Kidney (tissue), 13 donors: ENCODE measurements at regions not wholly inside any gene's neighbourhood (a gene's known extent, or its start where the extent isn't known, plus 50 kb on each side); places are given as distances from the start of the nearest gene placed in this dataset.

Experiments used
- DNase-seq, 5 donors: peaks; one replicate each; pipeline ENCODE4 v3.0.0-alpha.2; 2013 to 2020
- FAIRE-seq: peaks from 2 replicates; lab custom pipeline; 2012; peaks lifted over from hg19 to GRCh38; lab: Jason Lieb, UNC
- H3K27ac ChIP-seq, 2 donors: one replicate each; pipeline ENCODE4 v1.7.0; 2013; ENCODE audit warnings: low read depth in 2 of 2, low read length in 2 of 2, inconsistent platforms in 1 of 2
- H3K27me3 ChIP-seq: one replicate; pipeline ENCODE4 v1.7.1; 2013; ENCODE audit warnings: low read length, inconsistent platforms; ENCODE audit not compliant: control insufficient read depth, insufficient read depth
- H3K36me3 ChIP-seq, 3 donors: one replicate each; pipeline versions ENCODE4 v1.7.0 to v1.7.1; 2013; ENCODE audit warnings: low read length in 3 of 3, control low read depth in 1 of 3, inconsistent platforms in 1 of 3; ENCODE audit not compliant: insufficient read depth in 3 of 3, control insufficient read depth in 2 of 3
- H3K4me1 ChIP-seq, 3 donors: one replicate each; pipeline versions ENCODE4 v1.7.0 to v1.7.1; 2013; ENCODE audit warnings: low read length in 3 of 3, inconsistent platforms in 1 of 3, low read depth in 1 of 3; ENCODE audit not compliant: control insufficient read depth in 2 of 3, insufficient read depth in 2 of 3
- H3K4me3 ChIP-seq, 3 donors: one replicate each; pipeline versions ENCODE4 v1.7.0 to v1.8.1; 2013; ENCODE audit warnings: low read length in 3 of 3, control low read depth in 1 of 3, inconsistent platforms in 1 of 3
- H3K9ac ChIP-seq, 3 donors: one replicate each; pipeline versions ENCODE4 v1.7.0 to v1.7.1; 2013; ENCODE audit warnings: low read length in 3 of 3, control low read depth in 1 of 3, inconsistent platforms in 1 of 3
- H3K9me3 ChIP-seq, 3 donors: one replicate each; pipeline versions ENCODE4 v1.7.0 to v1.7.1; 2013; ENCODE audit warnings: low read length in 3 of 3, control low read depth in 1 of 3, inconsistent platforms in 1 of 3; ENCODE audit not compliant: control insufficient read depth in 2 of 3, insufficient read depth in 1 of 3
- CTCF ChIP-seq: IDR thresholded peaks from 3 replicates; pipeline ENCODE4 v1.5.1; 2012; ENCODE audit warnings: mild to moderate bottlenecking, moderate library complexity, borderline replicate concordance; ENCODE audit not compliant: insufficient read depth; ENCODE audit errors: extremely low read depth
- intact Hi-C: fragments of 100-400 bp; cut with DNase I; formaldehyde crosslinking; loops from one replicate; pipeline ENCODE4 v1.11.1; 2022
- donor health status: control.
- donor health status: control.
- donor health status: control.
- donor health status: control.
- donor health status: control.
- donor health status: DM: yes; HTN: yes; CAD: no.
- donor health status: Normal renal cell carcinoma (clear cell type).

- Histone ChIP-seq H3K27ac (no peak overlapping the region), H3K36me3 (no peaks in the 10 kb centered on the region), H3K4me3 (no peak overlapping the region), H3K4me1 (no peaks in the 10 kb centered on the region), H3K9ac (no peak overlapping the region), H3K27me3 (no peaks in the 10 kb centered on the region), H3K9me3 (no peaks in the 10 kb centered on the region)
- TF ChIP-seq CTCF, result no peak
- DNase-seq (no peak), FAIRE-seq (no peak)
- intact Hi-C loops, result no loop called here
Measured at GRCh38 chr2:212897296-212897695, 254.1 kb downstream of the IKZF2 start.

DNA sequence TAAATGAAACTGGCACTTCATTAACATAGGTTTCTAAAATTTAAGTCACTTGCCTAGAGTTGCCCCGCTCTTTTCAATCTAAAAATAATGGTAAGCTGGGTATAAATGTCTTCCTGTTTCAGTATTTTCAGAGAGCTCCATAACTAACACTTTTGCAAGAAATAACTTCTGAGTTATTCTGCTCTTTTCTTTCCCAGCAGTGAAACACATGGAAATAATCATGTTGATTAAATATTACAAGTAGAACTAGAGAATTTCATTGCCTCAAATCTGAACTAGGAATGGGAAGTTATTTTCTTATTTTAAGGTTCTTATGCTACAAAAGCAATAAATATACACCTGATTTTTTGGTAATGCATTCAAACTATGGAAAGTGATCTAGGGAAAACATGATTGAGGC lies 257.4 kb downstream of the IKZF2 start:
- H3K9ac ChIP-seq, result no peak overlapping the region
- DNase-seq (no peak), FAIRE-seq (no peak)
- no peaks in the 10 kb centered on the region for H3K4me1 ChIP-seq
- no peaks in the 10 kb centered on the region for H3K27me3 ChIP-seq
- H3K36me3 ChIP-seq, result no peaks in the 10 kb centered on the region
- no peak overlapping the region for H3K27ac ChIP-seq
- H3K4me3 ChIP-seq, result no peak overlapping the region
- H3K9me3 ChIP-seq, result no peaks in the 10 kb centered on the region
- no peak for TF ChIP-seq CTCF
- intact Hi-C loops, result no loop called here

DNA sequence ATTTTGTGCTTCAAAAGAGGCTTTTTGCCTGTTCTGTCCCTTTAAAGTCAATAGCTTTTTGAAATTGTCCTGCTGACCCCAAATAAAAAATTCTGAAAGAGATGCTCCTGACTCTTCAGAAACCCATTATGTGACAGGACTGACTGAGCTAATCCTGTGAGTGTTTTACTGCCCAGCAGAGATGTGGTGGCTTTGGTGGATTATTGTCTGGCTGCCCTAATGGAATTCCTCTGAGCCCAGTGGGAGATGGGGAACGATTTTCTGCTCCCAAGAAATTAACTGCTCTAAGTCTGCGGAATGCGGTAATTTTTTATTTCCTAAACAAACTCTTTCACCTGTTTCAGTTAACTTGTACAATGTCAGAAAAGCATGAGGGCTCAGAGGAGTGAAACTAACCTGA lies 258.2 kb downstream of the IKZF2 start:
- no peak for FAIRE-seq
- no peak for DNase-seq
- no peak for TF ChIP-seq CTCF
- Histone ChIP-seq H3K9ac (no peak overlapping the region), H3K4me3 (no peak overlapping the region), H3K4me1 (no peaks in the 10 kb centered on the region), H3K27ac (no peak overlapping the region), H3K36me3 (no peaks in the 10 kb centered on the region), H3K27me3 (no peaks in the 10 kb centered on the region), H3K9me3 (no peaks in the 10 kb centered on the region)
- intact Hi-C loops, result no loop called here

GRCh38 chr2:212892193-212892592 lies 259.2 kb downstream of the IKZF2 start:
- no peak for TF ChIP-seq CTCF
- DNase-seq, result peak in 3 of 5 donors; percentile 14 to 61 (median 30)
- FAIRE-seq, result no peak

More at GRCh38 chr2:212892193-212892592, 259.2 kb downstream of the IKZF2 start:
- H3K9me3 ChIP-seq, result no peaks in the 10 kb centered on the region
- H3K4me3 ChIP-seq, result no peak overlapping the region
- H3K4me1 ChIP-seq, result no peaks in the 10 kb centered on the region
- H3K36me3 ChIP-seq, result no peaks in the 10 kb centered on the region
- intact Hi-C loops, result no loop called here
- H3K27me3 ChIP-seq, result no peaks in the 10 kb centered on the region
- H3K9ac ChIP-seq, result no peak overlapping the region
- H3K27ac ChIP-seq, result no peak overlapping the region
